Endothelial cell of umbilical vein (primary cell): ENCODE measurements at regions not wholly inside any gene's neighbourhood (a gene's known extent, or its start where the extent isn't known, plus 50 kb on each side); places are given as distances from the start of the nearest gene placed in this dataset.

ENCODE experiments used
- EZH2 ChIP-seq: IDR thresholded peaks from 2 replicates; pipeline ENCODE4 v1.6.1; 2012; ENCODE audit warnings: borderline replicate concordance, low read depth, mild to moderate bottlenecking, moderate library complexity, low read length, inconsistent platforms; ENCODE audit not compliant: severe bottlenecking
- FOS ChIP-seq: IDR thresholded peaks from 2 replicates; pipeline ENCODE4 v1.6.1; 2011; ENCODE audit warnings: mild to moderate bottlenecking, low read length, moderate library complexity, borderline replicate concordance; ENCODE audit not compliant: insufficient read depth
- GATA2 ChIP-seq: IDR thresholded peaks from 2 replicates; pipeline ENCODE4 v1.7.0; 2011; ENCODE audit warnings: low read depth, mild to moderate bottlenecking, moderate library complexity, mixed read lengths, low read length; ENCODE audit not compliant: insufficient read length, insufficient read depth
- JUN ChIP-seq: IDR thresholded peaks from 2 replicates; pipeline ENCODE4 v1.6.1; 2011; ENCODE audit warnings: borderline replicate concordance, low read depth; ENCODE audit not compliant: insufficient read length, insufficient read depth
- MAX ChIP-seq: IDR thresholded peaks from 2 replicates; pipeline ENCODE4 v1.6.1; 2011; ENCODE audit not compliant: insufficient read depth, insufficient read length
- MYC ChIP-seq: IDR thresholded peaks from one replicate; pipeline ENCODE4 v1.6.1; 2011; ENCODE audit warnings: mild to moderate bottlenecking, low read depth, low read length
- POLR2A ChIP-seq: IDR thresholded peaks from 2 replicates; pipeline ENCODE4 v1.6.1; 2012; ENCODE audit warnings: low read depth, mild to moderate bottlenecking, control low read depth, low read length
- POLR2AphosphoS5 ChIP-seq: IDR thresholded peaks from 2 replicates; pipeline ENCODE4 v1.6.1; 2012; ENCODE audit warnings: low read depth, mild to moderate bottlenecking, control low read depth, low read length, moderate library complexity; ENCODE audit not compliant: insufficient read depth
- TF ChIP-seq, protein P1 (sequence below), 2 donors: IDR thresholded peaks; 1 replicate in 1 of 2; 2 replicates in 1 of 2; pipeline ENCODE4 v1.5.1; 2011; ENCODE audit warnings: low read length in 2 of 2, mild to moderate bottlenecking in 2 of 2, moderate library complexity in 2 of 2, control low read depth in 1 of 2, inconsistent platforms in 1 of 2, low read depth in 1 of 2; ENCODE audit not compliant: insufficient read depth in 1 of 2; ENCODE audit errors: extremely low read depth in 1 of 2

- TF ChIP-seq EZH2 (no peak), GATA2 (no peak), POLR2A (no peak), MYC (no peak), POLR2AphosphoS5 (no peak), MAX (no peak), FOS (no peak), JUN (no peak)
- TF ChIP-seq, protein P1, sequence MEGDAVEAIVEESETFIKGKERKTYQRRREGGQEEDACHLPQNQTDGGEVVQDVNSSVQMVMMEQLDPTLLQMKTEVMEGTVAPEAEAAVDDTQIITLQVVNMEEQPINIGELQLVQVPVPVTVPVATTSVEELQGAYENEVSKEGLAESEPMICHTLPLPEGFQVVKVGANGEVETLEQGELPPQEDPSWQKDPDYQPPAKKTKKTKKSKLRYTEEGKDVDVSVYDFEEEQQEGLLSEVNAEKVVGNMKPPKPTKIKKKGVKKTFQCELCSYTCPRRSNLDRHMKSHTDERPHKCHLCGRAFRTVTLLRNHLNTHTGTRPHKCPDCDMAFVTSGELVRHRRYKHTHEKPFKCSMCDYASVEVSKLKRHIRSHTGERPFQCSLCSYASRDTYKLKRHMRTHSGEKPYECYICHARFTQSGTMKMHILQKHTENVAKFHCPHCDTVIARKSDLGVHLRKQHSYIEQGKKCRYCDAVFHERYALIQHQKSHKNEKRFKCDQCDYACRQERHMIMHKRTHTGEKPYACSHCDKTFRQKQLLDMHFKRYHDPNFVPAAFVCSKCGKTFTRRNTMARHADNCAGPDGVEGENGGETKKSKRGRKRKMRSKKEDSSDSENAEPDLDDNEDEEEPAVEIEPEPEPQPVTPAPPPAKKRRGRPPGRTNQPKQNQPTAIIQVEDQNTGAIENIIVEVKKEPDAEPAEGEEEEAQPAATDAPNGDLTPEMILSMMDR (IDR thresholded peaks at IDR 0.05; ENCODE audit: extremely low read depth in 1 of 2, insufficient read depth in 1 of 2, low read depth in 1 of 2, low read length in 2 of 2) = no peak
These were observed 77.6 kb upstream of the TMEM260 start for GRCh38 chr14:56501909-56502530.
